ENCODE measurements at regions not wholly inside any gene's neighbourhood (a gene's known extent, or its start where the extent isn't known, plus 50 kb on each side); places are given as distances from the start of the nearest gene placed in this dataset.

- no peak overlapping the region for H3K27ac Mint-ChIP-seq
- CTCF ChIA-PET, result no interaction called here
- no peak for ATAC-seq
These were observed 896.0 kb downstream of the MCTP2 start for GRCh38 chr15:95127356-95127755.

GRCh38 chr15:95129574-95129973 lies 898.2 kb downstream of the MCTP2 start:
- intact Hi-C loops (cut with micrococcal nuclease), result no loop called here
- CTCF ChIA-PET, result no interaction called here

More at GRCh38 chr15:95127356-95127755, 896.0 kb downstream of the MCTP2 start:
- Mint-ChIP-seq H3K36me3 (ENCODE audit: low read depth) (no peaks in the 10 kb centered on the region), H3K9me3 (no peaks in the 10 kb centered on the region), H3K27me3 (no peaks in the 10 kb centered on the region), H3K4me1 (ENCODE audit: low read depth) (no peaks in the 10 kb centered on the region), H3K4me3 (no peak overlapping the region)
- no peak for DNase-seq
- POLR2A ChIA-PET, result no interaction called here
- TF ChIP-seq, protein P1, sequence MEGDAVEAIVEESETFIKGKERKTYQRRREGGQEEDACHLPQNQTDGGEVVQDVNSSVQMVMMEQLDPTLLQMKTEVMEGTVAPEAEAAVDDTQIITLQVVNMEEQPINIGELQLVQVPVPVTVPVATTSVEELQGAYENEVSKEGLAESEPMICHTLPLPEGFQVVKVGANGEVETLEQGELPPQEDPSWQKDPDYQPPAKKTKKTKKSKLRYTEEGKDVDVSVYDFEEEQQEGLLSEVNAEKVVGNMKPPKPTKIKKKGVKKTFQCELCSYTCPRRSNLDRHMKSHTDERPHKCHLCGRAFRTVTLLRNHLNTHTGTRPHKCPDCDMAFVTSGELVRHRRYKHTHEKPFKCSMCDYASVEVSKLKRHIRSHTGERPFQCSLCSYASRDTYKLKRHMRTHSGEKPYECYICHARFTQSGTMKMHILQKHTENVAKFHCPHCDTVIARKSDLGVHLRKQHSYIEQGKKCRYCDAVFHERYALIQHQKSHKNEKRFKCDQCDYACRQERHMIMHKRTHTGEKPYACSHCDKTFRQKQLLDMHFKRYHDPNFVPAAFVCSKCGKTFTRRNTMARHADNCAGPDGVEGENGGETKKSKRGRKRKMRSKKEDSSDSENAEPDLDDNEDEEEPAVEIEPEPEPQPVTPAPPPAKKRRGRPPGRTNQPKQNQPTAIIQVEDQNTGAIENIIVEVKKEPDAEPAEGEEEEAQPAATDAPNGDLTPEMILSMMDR (IDR thresholded peaks at IDR 0.05), result no peak
- intact Hi-C loops (cut with micrococcal nuclease), result no loop called here

DNA sequence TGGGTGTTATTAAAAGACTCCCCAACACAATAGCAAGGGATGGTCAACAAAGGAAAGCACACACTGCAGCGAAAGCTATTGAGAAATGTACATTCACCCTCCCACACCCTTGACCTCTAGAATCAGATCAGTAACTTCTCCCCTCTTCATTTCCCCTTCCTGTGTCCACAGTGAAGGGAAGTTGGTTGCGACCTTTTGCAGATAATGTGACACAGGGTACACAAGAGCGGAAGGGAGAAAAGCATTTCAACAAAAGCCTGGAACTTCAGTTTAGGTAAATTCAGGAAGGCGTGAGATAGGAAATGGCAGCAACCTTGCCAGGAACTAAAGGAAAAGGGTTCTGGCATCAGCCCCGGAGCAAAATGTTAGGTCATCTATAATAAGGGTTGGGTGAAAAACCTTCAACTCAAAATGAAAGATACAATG lies 899.8 kb downstream of the MCTP2 start:
- ChIA-PET POLR2A (no interaction called here), CTCF (no interaction called here)
- ATAC-seq (no peak), DNase-seq (no peak)
- Mint-ChIP-seq H3K4me3 (no peak overlapping the region), H3K27ac (no peak overlapping the region), H3K27me3 (no peaks in the 10 kb centered on the region), H3K9me3 (no peaks in the 10 kb centered on the region), H3K36me3 (ENCODE audit: low read depth) (no peaks in the 10 kb centered on the region), H3K4me1 (ENCODE audit: low read depth) (no peaks in the 10 kb centered on the region)
- intact Hi-C loops (cut with micrococcal nuclease), result no loop called here
- TF ChIP-seq, protein P1 (IDR thresholded peaks at IDR 0.05), result no peak

More at GRCh38 chr15:95129574-95129973, 898.2 kb downstream of the MCTP2 start:
- Mint-ChIP-seq H3K27ac (no peak overlapping the region), H3K4me3 (no peak overlapping the region), H3K27me3 (no peaks in the 10 kb centered on the region), H3K36me3 (ENCODE audit: low read depth) (no peaks in the 10 kb centered on the region), H3K9me3 (no peaks in the 10 kb centered on the region), H3K4me1 (ENCODE audit: low read depth) (no peaks in the 10 kb centered on the region)
- DNase-seq (no peak), ATAC-seq (no peak)
- POLR2A ChIA-PET, result no interaction called here
- TF ChIP-seq, protein P1 (IDR thresholded peaks at IDR 0.05), result no peak

DNA sequence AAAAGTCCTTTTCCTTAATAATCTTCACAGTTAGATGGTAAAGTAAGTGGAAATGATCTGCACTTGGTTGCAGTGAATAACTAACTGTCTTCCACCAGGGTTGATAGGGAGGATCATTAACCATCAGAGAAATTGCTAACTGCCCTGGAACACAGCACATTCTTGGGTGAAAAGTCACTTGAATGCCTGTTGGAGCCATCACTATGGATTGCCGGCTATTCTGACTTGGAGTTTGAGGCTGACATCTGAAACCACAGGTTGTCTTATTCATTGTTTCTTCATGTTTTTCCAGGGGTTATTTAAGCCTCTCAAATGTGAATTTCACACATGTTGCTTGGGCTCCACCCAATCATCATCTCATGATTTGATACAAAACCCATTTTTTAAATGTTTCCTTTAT lies 901.4 kb downstream of the MCTP2 start:
- TF ChIP-seq, protein P1 (IDR thresholded peaks at IDR 0.05), result no peak
- ChIA-PET CTCF (no interaction called here), POLR2A (no interaction called here)
- H3K27ac Mint-ChIP-seq, result no peak overlapping the region
- intact Hi-C loops (cut with micrococcal nuclease), result no loop called here
- H3K27me3 Mint-ChIP-seq, result no peaks in the 10 kb centered on the region
- no peaks in the 10 kb centered on the region for H3K4me1 Mint-ChIP-seq (ENCODE audit: low read depth)
- H3K4me3 Mint-ChIP-seq, result no peak overlapping the region
- DNase-seq (no peak), ATAC-seq (no peak)
- no peaks in the 10 kb centered on the region for H3K36me3 Mint-ChIP-seq (ENCODE audit: low read depth)
- peaks cover 3% of the 10 kb centered on the region for H3K9me3 Mint-ChIP-seq

- Mint-ChIP-seq H3K27me3 (no peaks in the 10 kb centered on the region), H3K36me3 (ENCODE audit: low read depth) (no peaks in the 10 kb centered on the region), H3K9me3 (peaks cover 3% of the 10 kb centered on the region), H3K4me3 (no peak overlapping the region), H3K4me1 (ENCODE audit: low read depth) (no peaks in the 10 kb centered on the region), H3K27ac (no peak overlapping the region)
- POLR2A ChIA-PET, result no interaction called here
- TF ChIP-seq, protein P1 (IDR thresholded peaks at IDR 0.05), result no peak
- DNase-seq, result no peak
- no peak for ATAC-seq
- intact Hi-C loops (cut with micrococcal nuclease), result no loop called here
- CTCF ChIA-PET, result no interaction called here
These were observed 903.2 kb downstream of the MCTP2 start for GRCh38 chr15:95134431-95135110.

Data from activated CD8-positive, alpha-beta T cell treated with anti-CD3 and anti-CD28 coated beads for 36 hours (primary cell).